SKM-1 treated with dmso at 0.1 percent for 144 hours (cell line): ENCODE measurements at regions not wholly inside any gene's neighbourhood (a gene's known extent, or its start where the extent isn't known, plus 50 kb on each side); places are given as distances from the start of the nearest gene placed in this dataset.

Experiments
- DNase-seq: peaks from one replicate; lab custom pipeline; 2025; ENCODE audit not compliant: unreplicated experiment; lab: John Stamatoyannopoulos, UW

- DNase-seq, result no peak
These were observed 51.1 kb upstream of the ZNF236 start for GRCh38 chr18:76771192-76771799.

- DNase-seq, result no peak
These were observed 54.4 kb upstream of the ZNF236 start for GRCh38 chr18:76767954-76768353.

DNA sequence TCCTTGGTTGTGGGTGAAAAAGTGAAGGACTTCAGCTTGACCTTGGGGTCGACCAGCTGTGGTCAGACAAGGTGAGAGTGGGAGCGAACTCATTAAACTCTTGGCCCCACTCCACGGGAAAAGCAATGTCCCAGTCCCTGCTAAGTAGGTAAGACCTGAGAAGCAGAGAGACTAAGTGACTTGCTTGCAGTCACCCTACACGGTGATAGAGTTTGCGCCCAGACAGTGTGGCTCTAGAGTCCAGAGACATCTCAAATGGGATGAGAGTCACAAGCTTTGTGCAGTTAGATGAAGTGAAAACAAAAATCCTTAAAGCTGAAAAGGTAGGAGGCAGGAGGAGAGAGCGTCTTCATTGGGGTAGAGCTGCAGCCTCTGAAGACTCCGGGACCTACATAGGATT is 55.9 kb upstream of the ZNF236 start:
- DNase-seq, result no peak

GRCh38 chr18:76765649-76766048 is 56.7 kb upstream of the ZNF236 start:
- no peak for DNase-seq

- no peak for DNase-seq
These were observed 58.0 kb upstream of the ZNF236 start for GRCh38 chr18:76764291-76764901.

DNA sequence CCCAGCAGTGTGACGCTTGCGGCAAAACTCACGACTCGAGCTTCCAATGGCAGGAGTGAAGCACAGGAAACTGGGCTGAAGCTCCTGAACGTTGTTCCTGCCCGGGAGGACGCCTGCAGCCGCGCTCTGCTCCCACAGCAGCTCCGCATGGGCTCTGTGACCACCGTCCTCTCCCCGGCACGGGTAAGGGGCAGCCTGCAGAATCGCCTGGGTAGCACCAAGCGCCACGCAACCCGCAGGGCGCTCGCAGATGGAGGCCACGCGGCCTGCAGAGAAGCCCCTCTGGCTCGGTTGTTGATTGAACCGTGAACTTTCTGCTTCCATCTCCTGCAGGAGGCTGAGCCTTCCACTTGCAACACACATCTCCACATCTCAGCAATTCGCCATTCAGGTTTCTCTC is 63.3 kb upstream of the ZNF236 start:
- no peak for DNase-seq

GRCh38 chr18:76757925-76758324 is 64.4 kb upstream of the ZNF236 start:
- no peak for DNase-seq

GRCh38 chr18:76757335-76757734 is 65.0 kb upstream of the ZNF236 start:
- no peak for DNase-seq

GRCh38 chr18:76756531-76757253 is 65.7 kb upstream of the ZNF236 start:
- no peak for DNase-seq

DNA sequence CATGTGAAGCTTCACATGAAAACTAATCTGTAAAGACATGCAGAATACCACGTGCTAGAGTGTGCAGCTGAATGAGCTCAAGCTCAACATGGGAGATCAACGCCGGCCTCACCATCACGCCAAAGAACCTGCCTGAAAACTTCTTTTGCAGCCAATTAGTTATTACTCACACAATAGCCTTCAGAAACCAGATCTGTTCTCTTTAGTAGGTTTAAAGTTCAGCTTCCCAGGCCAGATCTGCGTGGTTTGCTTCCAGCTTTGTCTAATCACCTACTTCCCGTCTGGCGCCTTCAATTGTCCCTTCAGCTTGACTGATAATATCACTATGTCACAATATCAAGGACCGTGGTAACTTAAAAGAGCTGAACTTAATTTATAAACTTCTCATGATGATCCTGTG is 68.0 kb upstream of the ZNF236 start:
- no peak for DNase-seq

DNA sequence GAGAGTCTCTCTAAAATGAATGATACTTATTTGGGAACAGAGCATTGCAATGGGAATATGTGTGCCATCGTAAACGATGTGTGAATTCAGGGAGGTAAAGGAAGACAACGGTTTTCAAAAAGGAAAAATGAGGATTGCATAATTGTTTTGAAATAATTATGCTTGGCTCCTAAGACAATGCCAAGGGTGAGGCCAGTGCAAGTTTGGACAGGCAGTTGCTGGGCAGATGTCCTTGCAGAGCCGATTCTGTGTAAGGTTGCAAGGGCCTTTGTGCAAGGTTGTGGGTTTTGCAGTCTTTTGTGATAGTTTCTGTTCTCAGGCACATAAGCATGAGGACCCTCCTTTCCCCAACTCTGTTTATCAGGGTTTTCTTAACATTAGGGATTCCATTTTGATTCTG is 70.0 kb upstream of the ZNF236 start:
- no peak for DNase-seq

DNA sequence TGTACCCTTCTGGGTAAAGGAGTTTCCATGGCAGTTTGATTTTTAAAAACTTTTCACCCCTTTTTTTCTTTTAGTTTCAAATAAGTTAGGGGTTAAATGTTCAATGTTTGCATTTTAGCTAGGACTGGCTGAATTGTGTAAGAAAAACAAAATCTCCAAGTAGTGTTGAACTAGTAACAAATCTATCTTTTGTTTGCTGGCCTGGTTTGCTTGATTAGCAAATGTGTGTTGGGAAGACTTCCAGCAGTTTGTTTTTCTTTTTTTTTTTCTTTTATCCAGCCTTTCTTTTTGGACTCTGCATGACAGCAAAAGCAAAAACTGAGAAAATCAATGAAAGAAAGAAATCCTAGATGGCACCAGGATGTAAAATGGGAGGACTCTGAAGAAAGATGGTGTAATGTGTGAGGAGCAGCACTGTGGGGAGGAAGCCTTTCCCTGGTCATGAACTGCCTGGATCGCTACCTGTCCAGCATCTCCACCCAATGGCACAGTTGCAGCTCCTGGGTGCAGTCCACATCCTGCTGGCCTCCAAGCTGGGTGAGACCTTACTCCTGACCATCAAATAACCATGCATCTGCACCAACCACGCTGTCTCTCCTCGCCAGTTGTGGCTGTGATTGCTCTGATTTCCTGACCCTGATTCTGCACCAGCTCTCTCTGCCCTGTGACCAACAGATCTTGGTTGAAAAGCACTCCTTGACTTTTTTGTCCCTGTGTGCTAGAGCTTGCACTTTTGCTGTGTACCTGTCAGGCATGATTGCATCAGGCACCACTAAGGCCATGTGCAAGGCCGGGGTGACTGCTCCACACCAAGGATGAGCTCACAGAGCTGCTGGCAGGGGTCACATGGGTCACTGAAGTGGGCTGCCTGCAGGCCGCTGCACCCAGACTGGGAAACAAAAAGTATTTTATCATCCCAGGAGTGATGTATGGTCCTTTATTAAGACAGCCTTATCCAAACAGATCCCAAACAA is 71.2 kb upstream of the ZNF236 start:
- no peak for DNase-seq

- no peak for DNase-seq
These were observed 72.1 kb upstream of the ZNF236 start for GRCh38 chr18:76750269-76750668.

DNA sequence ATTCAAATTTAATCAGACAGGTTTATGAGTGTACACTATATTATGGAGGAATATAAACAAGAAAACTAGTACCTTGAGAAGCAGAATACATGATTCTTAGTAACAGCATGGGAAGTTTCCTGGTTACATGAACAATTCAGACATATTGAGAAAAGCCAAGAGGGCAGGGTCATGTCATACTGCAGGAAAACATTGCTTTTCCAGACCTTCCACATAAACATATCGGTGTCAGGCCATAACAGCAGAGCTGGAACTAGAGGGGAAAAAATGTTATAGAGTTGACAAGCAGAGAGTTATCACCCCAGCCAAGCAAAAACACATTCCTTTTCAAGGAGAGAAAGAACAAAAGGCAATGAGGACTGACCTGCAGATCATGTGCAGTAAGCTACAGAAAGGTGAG is 74.7 kb upstream of the ZNF236 start:
- DNase-seq, result no peak

DNA sequence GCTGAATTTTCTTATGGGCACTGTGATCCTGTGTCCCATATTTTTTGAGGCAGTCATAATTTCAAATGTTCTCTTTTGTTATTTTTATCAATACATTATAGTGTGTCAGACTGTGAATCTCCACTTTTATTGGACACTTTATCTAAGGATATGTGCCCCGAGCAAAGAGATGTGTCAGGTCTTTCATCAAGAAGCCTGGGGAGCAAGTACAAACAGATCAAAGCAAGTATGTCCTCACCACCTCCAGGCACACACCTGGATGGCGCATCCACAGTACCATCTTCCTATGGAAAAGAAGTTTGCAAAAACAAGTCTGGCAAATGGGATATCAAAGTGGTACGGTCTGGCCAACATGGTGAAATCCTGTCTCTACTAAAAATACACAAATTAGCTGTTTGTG is 81.0 kb upstream of the ZNF236 start:
- DNase-seq, result no peak

- DNase-seq, result no peak
These were observed 86.0 kb upstream of the ZNF236 start for GRCh38 chr18:76736309-76736708.

DNA sequence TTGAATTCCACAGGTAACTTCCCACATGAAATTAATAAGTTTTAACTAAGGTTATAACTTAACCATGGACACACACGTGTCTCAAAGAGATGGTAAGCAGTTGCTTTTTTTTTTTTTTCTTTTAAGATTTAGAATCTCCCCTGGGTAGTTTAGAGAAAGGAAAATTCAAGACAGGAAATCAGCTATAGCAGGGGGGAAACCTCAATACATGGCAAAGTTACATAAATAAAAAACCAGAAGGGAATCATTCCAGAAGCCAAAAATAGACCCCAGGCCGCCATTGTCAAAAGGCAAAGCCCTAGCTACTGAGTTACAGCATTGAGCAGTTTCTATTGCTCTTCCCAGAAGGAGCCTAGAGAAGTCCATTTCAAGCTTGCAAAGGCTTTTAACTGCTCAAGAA is 91.5 kb upstream of the ZNF236 start:
- no peak for DNase-seq

GRCh38 chr18:76727589-76727988 is 94.8 kb upstream of the ZNF236 start:
- no peak for DNase-seq

- DNase-seq, result no peak
These were observed 96.9 kb upstream of the ZNF236 start for GRCh38 chr18:76725445-76725844.

DNA sequence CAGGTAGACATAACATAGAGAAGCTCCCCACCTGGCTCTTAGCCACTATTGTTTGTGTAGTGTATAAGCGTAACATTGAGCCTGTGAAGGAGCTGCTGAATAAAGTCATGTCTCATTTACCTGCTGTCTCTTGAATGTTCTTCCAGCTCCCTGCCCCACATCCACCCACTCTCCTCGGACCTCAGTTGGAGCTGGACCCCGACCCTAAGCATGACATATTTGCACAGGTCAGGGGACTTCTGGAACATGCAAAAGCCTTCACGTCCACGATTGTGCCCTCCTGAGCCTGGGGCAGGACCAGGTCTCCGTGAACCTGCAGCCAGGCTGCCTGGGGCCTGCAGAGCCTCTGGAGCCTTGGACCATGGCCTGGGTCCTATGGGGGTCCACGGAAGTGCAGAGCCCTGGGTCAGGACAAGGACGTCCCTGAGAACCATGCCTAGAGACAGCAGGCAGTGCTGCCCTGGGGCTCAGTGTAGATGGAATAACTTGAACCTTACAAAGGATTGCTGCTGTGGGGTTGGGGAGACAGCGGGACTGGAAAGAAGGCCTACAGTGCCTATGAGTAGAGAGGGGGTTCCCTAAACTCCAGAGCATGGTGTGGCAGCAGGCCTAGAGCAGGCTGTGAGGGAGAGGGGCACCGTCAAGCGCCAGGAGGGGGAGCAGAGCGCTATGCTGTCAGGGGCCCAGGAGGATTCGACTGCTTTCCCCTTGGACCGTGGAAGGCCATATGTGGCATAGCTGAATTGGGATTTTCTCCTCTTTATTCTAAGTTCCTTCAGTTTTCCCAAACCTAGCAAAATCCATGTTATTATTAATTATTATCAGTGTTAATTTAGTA is 99.9 kb upstream of the ZNF236 start:
- DNase-seq, result no peak
